GM23338 (cell line): ENCODE measurements at regions not wholly inside any gene's neighbourhood (a gene's known extent, or its start where the extent isn't known, plus 50 kb on each side); places are given as distances from the start of the nearest gene placed in this dataset.

Experiments used
- ATAC-seq: fragments of 200-7000 bp; cut with Tn5 transposase; 3 replicates; pipeline ENCODE4 v1.9.1; 2020
- DNase-seq: peaks from one replicate; pipeline ENCODE4 v3.0.0-alpha.2; 2015; ENCODE audit warnings: low spot score
- H2AFZ ChIP-seq: fragments of 200-600 bp; sonication (generic); 2 replicates; pipeline ENCODE4 v1.8.0; 2016; ENCODE audit warnings: antibody characterized with exemption, mild to moderate bottlenecking, moderate library complexity
- H3F3A ChIP-seq: fragments of 200-600 bp; sonication (generic); replicated peaks from 2 replicates; pipeline ENCODE4 v1.8.0; 2017; ENCODE audit warnings: antibody characterized with exemption, mixed run types, low read depth
- H3K27ac ChIP-seq: fragments of 200-600 bp; sonication (generic); 2 replicates; pipeline ENCODE4 v1.6.1; 2016; ENCODE audit warnings: low read depth
- H3K27me3 ChIP-seq: fragments of 200-600 bp; sonication (generic); 2 replicates; pipeline ENCODE4 v1.8.0; 2016; ENCODE audit warnings: mild to moderate bottlenecking, mixed run types, moderate library complexity; ENCODE audit not compliant: insufficient read depth
- H3K36me3 ChIP-seq: fragments of 200-600 bp; sonication (generic); 2 replicates; pipeline ENCODE4 v1.8.0; 2016; ENCODE audit warnings: mild to moderate bottlenecking; ENCODE audit not compliant: insufficient read depth
- H3K4me1 ChIP-seq: fragments of 200-600 bp; sonication (generic); 2 replicates; pipeline ENCODE4 v1.8.0; 2016; ENCODE audit warnings: mild to moderate bottlenecking, moderate library complexity; ENCODE audit not compliant: insufficient read depth
- H3K4me2 ChIP-seq: fragments of 200-600 bp; sonication (generic); 2 replicates; pipeline ENCODE4 v1.7.1; 2017; ENCODE audit warnings: mixed run types
- H3K4me3 ChIP-seq: fragments of 200-600 bp; sonication (generic); 2 replicates; pipeline ENCODE4 v1.6.1; 2016; ENCODE audit warnings: mixed run types
- H3K79me2 ChIP-seq: fragments of 200-600 bp; sonication (generic); replicated peaks from 2 replicates; pipeline ENCODE4 v1.8.0; 2017; ENCODE audit warnings: mild to moderate bottlenecking; ENCODE audit not compliant: insufficient read depth
- H3K9me2 ChIP-seq: fragments of 200-600 bp; sonication (generic); 2 replicates; pipeline ENCODE4 v1.8.0; 2017; ENCODE audit not compliant: insufficient read depth
- H4K20me1 ChIP-seq: fragments of 200-600 bp; sonication (generic); replicated peaks from 2 replicates; pipeline ENCODE4 v1.8.0; 2017; ENCODE audit warnings: mild to moderate bottlenecking; ENCODE audit not compliant: insufficient read depth
- H3K27ac Mint-ChIP-seq: 2 replicates; pipeline ENCODE4 v1.8.0; 2020; ENCODE audit warnings: inconsistent platforms, mild to moderate bottlenecking, moderate library complexity, mixed read lengths
- H3K27me3 Mint-ChIP-seq: 3 replicates; pipeline ENCODE4 v1.8.0; 2022; ENCODE audit warnings: low read depth, mild to moderate bottlenecking, moderate library complexity, mixed read lengths, inconsistent platforms; ENCODE audit not compliant: insufficient read depth, poor library complexity
- H3K36me3 Mint-ChIP-seq: 3 replicates; pipeline ENCODE4 v1.8.0; 2021; ENCODE audit warnings: low read depth, mild to moderate bottlenecking, inconsistent platforms, moderate library complexity, mixed read lengths
- H3K4me1 Mint-ChIP-seq: 3 replicates; pipeline ENCODE4 v1.8.0; 2020; ENCODE audit warnings: mild to moderate bottlenecking, inconsistent platforms, mixed read lengths
- H3K4me3 Mint-ChIP-seq: 3 replicates; pipeline ENCODE4 v1.8.0; 2021; ENCODE audit warnings: moderate library complexity, mild to moderate bottlenecking, inconsistent platforms, mixed read lengths
- H3K9me3 Mint-ChIP-seq: 3 replicates; pipeline ENCODE4 v1.8.0; 2020; ENCODE audit warnings: moderate library complexity, mild to moderate bottlenecking, inconsistent platforms, mixed read lengths
- ETS1 ChIP-seq: IDR thresholded peaks from 2 replicates; pipeline ENCODE4 v1.6.1; 2016; ENCODE audit warnings: antibody characterized with exemption
- POLR2AphosphoS5 ChIP-seq: IDR thresholded peaks from 2 replicates; pipeline ENCODE4 v1.6.1; 2016; ENCODE audit warnings: antibody characterized with exemption, low read depth
- REST ChIP-seq: IDR thresholded peaks from one replicate; pipeline ENCODE4 v1.6.1; 2018; ENCODE audit warnings: antibody characterized with exemption; ENCODE audit not compliant: unreplicated experiment
- ZNF114 ChIP-seq: fragments of 250-450 bp; sonication (Bioruptor Pico); IDR thresholded peaks from 2 replicates; pipeline ENCODE4 v1.5.0; 2020; ENCODE audit warnings: mild to moderate bottlenecking, moderate library complexity
- ZNF331 ChIP-seq: fragments of 250-450 bp; sonication (Bioruptor Pico); IDR thresholded peaks from 2 replicates; pipeline ENCODE4 v1.5.0; 2020; ENCODE audit warnings: low read depth, mild to moderate bottlenecking, moderate library complexity
- ZNF462 ChIP-seq: fragments of 250-450 bp; sonication (Bioruptor Pico); IDR thresholded peaks from 2 replicates; pipeline ENCODE4 v1.5.0; 2020; ENCODE audit warnings: mild to moderate bottlenecking, moderate library complexity

GRCh38 chr10:129253865-129254179, 213.2 kb upstream of the MGMT start (continued):
- TF ChIP-seq ETS1 = no peak
- no peak for TF ChIP-seq ZNF331 (CRISPR knock-in tag)
- no peak for TF ChIP-seq ZNF462 (CRISPR knock-in tag)
- TF ChIP-seq ZNF114 = no peak
- no peak for TF ChIP-seq POLR2AphosphoS5

GRCh38 chr10:129258283-129258923, 208.6 kb upstream of the MGMT start:
- ATAC-seq (no peak), DNase-seq (no peak)
- H3K27ac Mint-ChIP-seq = no peak overlapping the region
- no peak overlapping the region for H3K4me3 Mint-ChIP-seq
- Histone ChIP-seq H2AFZ (no peak overlapping the region; the same call in 1 of the 2 replicates), H3K36me3 (no peaks in the 10 kb centered on the region), H3K4me2 (no peak overlapping the region), H3K27me3 (no peaks in the 10 kb centered on the region), H3K79me2 (no peaks in the 10 kb centered on the region), H3K27ac (no peak overlapping the region), H3F3A (no peaks in the 10 kb centered on the region), H3K4me1 (no peaks in the 10 kb centered on the region), H4K20me1 (no peaks in the 10 kb centered on the region), H3K9me2 (no peaks in the 10 kb centered on the region), H3K4me3 (no peak overlapping the region)
- H3K9me3 Mint-ChIP-seq = no peaks in the 10 kb centered on the region
- H3K4me1 Mint-ChIP-seq = peaks cover 2% of the 10 kb centered on the region; the same call in 2 of the 3 replicates
- no peaks in the 10 kb centered on the region for H3K36me3 Mint-ChIP-seq
- H3K27me3 Mint-ChIP-seq = no peaks in the 10 kb centered on the region
- TF ChIP-seq REST = no peak
